GM12878 (cell line): ENCODE measurements at regions not wholly inside any gene's neighbourhood (a gene's known extent, or its start where the extent isn't known, plus 50 kb on each side); places are given as distances from the start of the nearest gene placed in this dataset.

Source experiments
- CREB1 ChIP-seq: IDR thresholded peaks from 2 replicates; pipeline ENCODE4 v1.6.1; 2012; ENCODE audit warnings: low read depth, mild to moderate bottlenecking, inconsistent platforms
- DPF2 ChIP-seq: fragments of 450-650 bp; IDR thresholded peaks from 2 replicates; pipeline ENCODE4 v1.6.1; 2017; ENCODE audit warnings: mild to moderate bottlenecking
- IKZF1 ChIP-seq: fragments of 450-650 bp; conservative IDR thresholded peaks from 2 replicates; pipeline ENCODE4 v1.6.1; 2017; ENCODE audit warnings: antibody characterized with exemption, mild to moderate bottlenecking
- NFXL1 ChIP-seq: fragments of 450-650 bp; IDR thresholded peaks from 2 replicates; pipeline ENCODE4 v1.6.1; 2017; ENCODE audit warnings: antibody characterized with exemption, mild to moderate bottlenecking, borderline replicate concordance
- NFYB ChIP-seq: IDR thresholded peaks from 2 replicates; pipeline ENCODE4 v1.6.1; 2011; ENCODE audit warnings: low read depth, mild to moderate bottlenecking, low read length, improper control_type of control experiment, moderate library complexity; ENCODE audit not compliant: insufficient read depth
- REST ChIP-seq: IDR thresholded peaks from 2 replicates; pipeline ENCODE4 v1.6.1; 2012; ENCODE audit warnings: mild to moderate bottlenecking, low read depth, low read length
- SMC3 ChIP-seq: IDR thresholded peaks from 2 replicates; pipeline ENCODE4 v1.6.1; 2011; ENCODE audit warnings: low read length, improper control_type of control experiment, borderline replicate concordance
- SPI1 ChIP-seq: IDR thresholded peaks from 2 replicates; pipeline ENCODE4 v1.6.1; 2011; ENCODE audit warnings: low read depth, mild to moderate bottlenecking, low read length, moderate library complexity, borderline replicate concordance; ENCODE audit not compliant: insufficient read depth
- TAF1 ChIP-seq: IDR thresholded peaks from 2 replicates; pipeline ENCODE4 v1.6.1; 2011; ENCODE audit warnings: mild to moderate bottlenecking, low read depth, low read length, borderline replicate concordance
- TCF12 ChIP-seq: IDR thresholded peaks from 2 replicates; pipeline ENCODE4 v1.6.1; 2011; ENCODE audit warnings: low read depth, mild to moderate bottlenecking, low read length

DNA sequence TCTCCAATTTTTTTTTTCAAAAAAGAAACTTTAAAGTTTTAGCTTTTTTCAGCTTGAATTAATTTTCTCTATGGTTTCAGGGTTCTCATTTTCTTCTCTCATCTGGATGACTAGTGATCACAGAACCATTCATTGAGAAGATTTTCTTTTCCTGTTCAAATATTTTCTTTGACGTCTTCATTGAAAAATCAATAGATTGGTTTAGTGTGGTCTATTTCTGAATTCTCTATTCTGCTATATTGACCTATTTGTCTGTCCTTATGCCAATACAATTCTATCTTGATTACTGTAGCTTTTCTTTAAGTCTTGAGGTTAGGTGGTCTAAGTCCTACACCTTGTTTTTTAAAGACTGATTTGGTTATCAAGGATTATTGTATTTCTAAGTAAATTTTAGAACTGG is 150.2 kb upstream of the MAN1A1 start:
- TF ChIP-seq DPF2: no peak
- no peak for TF ChIP-seq SPI1
- no peak for TF ChIP-seq NFYB
- TF ChIP-seq REST: no peak
- TF ChIP-seq SMC3: no peak
- TF ChIP-seq TCF12: no peak
- no peak for TF ChIP-seq TAF1
- TF ChIP-seq IKZF1: no peak
- no peak for TF ChIP-seq CREB1
- no peak for TF ChIP-seq NFXL1
